GM18870 (cell line): ENCODE measurements at regions not wholly inside any gene's neighbourhood (a gene's known extent, or its start where the extent isn't known, plus 50 kb on each side); places are given as distances from the start of the nearest gene placed in this dataset.

Source experiments
- ATAC-seq: cut with Tn5 transposase; IDR thresholded peaks from one replicate; pipeline ENCODE4 v1.9.1; 2021; ENCODE audit warnings: moderate library complexity; ENCODE audit not compliant: unreplicated experiment

DNA sequence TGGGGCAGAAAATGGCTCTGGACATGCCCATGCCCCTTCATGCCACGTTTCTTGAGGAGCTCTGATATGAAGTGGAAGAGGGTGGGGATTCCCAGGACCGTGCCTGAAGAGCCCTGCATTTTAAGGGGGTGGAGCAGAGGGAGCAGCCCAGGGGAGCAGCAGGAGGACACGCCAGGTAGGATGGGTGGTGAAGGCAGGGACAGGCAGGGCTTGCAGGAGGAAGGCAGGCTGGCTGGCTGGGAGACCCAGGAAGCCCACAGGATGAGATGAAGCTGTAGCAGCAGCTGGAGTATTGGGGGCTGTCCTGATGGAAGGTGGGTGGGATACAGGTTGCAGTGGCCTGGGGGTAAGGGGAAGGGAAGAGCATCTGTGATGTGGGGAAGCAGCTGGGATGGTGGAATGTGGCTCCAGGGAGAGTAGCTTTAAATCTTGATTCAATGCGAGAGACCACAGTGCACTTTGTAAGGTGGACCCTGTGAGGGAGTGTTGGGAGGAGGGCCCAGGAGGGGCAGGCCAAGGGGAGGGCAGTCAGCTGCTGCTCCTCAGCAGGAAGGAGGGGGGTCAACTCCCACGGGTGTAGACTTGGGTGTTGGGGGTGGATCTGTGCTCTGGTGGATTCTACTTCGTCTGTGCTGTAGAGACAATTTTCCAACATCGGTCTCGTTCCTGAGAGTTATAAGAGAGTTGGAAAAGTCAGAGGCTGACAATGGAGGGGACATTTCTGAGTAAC lies 242.6 kb upstream of the IRX4 start:
- ATAC-seq, result no peak

- ATAC-seq, result no peak
These were observed 241.9 kb upstream of the IRX4 start for GRCh38 chr5:2124434-2125170.

- ATAC-seq, result no peak
These were observed 241.1 kb upstream of the IRX4 start for GRCh38 chr5:2123874-2124273.

DNA sequence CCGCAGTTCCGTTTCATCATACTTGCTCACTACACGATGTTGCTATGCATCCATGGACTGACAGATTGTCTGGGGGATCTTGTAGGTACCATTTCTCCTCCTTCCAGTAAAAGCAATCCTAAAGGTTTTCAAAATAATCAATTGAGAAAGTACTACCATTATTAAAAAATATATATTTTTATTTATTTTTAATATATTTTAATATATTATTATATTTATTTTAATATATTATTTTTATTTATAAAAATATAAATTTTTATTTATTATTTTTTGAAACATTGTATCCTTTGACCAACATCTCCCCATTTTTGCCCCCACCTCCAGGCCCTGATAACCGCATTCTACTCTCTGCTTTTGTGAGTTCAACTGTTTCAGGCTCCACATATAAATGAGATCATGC lies 237.6 kb upstream of the IRX4 start:
- ATAC-seq, result no peak

DNA sequence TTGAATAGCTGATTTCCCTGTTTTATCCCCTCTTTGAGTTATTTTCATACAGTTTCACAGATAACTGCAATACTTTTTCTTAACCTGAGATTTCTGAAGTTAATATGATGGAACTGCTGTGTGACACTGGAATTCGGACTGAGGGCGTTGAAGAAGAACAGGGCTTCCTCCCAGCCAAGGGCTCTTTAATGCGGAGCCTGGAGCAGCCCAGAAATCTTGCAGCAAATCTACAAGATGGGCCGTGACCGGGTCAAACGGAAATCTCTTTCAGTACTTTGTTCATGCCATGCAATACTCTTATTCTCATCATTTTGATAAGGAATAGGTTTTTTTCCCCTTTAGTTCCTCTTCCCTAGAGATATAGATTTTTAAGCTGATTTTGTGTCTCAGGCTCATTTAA lies 236.8 kb upstream of the IRX4 start:
- ATAC-seq, result no peak

GRCh38 chr5:2113348-2114131 lies 230.8 kb upstream of the IRX4 start:
- no peak for ATAC-seq

GRCh38 chr5:2112173-2113025 lies 229.7 kb upstream of the IRX4 start:
- no peak for ATAC-seq

DNA sequence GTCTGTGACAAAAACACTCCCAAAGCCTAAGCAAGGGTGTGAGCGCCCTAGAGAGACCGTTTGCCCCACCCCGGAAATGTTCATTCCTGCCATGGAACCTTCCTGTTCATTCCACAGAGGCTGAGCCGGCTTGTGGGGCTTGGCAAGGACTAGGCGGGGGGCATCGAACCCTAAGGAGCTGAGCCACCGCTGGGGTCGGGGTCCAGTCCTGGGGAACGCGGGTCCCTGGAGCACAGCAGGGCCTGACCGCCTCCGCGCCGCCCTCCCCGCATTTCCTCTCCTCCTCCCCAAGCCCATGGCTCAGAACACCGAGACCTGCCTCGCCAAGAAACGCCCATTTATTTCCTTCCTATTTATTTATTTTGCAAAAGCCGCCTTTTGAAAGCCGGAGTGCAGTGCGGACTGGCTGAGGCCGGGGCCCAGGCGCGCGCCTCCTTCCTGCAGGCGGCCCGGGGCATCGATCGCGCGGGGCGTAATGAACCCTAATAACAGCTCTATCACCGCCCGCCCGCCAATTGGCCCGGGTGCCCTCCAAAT lies 228.9 kb upstream of the IRX4 start:
- no peak for ATAC-seq

GRCh38 chr5:2110934-2111462 lies 228.3 kb upstream of the IRX4 start:
- no peak for ATAC-seq

GRCh38 chr5:2110137-2110933 lies 227.6 kb upstream of the IRX4 start:
- ATAC-seq, result no peak

- no peak for ATAC-seq
These were observed 226.8 kb upstream of the IRX4 start for GRCh38 chr5:2109566-2109965.

DNA sequence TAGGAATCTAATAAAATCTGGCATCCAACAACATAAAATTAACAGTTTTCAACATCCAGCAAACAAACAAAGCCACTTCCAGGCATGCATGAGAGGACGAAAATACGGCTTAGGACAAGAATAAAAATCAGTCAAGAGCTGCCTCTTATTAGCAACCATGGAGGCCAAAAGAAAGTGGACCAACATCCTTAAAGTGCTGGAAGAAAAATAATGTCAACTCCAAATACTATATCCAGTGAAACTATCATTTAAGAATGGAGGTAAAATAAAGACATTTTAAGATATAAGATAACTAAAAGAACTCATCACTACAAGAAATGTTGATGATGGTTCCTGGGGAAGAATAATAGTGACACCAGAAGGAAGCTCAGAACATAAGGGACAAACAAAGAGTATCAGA lies 224.0 kb upstream of the IRX4 start:
- no peak for ATAC-seq

DNA sequence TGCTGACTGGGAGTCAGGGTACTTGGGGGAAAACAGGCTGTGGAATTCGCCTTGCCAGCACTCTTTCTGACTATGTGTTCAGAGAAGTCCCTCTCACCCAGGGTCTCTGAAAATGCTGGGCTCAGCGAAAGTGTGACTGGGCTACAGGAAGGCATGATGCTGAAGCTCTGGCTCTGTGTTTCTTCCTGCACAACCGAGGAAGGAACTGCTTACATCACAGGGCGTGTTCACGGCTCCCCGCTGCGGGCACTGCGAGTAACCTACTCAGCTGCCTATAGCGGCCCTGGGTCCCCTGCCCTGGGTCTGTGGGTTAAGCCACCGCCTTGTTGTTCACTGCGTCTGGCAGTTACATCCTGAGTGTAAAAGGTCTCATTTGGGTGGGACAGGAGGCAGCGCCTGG lies 222.4 kb upstream of the IRX4 start:
- no peak for ATAC-seq

- no peak for ATAC-seq
These were observed 221.2 kb upstream of the IRX4 start for GRCh38 chr5:2103940-2104339.

DNA sequence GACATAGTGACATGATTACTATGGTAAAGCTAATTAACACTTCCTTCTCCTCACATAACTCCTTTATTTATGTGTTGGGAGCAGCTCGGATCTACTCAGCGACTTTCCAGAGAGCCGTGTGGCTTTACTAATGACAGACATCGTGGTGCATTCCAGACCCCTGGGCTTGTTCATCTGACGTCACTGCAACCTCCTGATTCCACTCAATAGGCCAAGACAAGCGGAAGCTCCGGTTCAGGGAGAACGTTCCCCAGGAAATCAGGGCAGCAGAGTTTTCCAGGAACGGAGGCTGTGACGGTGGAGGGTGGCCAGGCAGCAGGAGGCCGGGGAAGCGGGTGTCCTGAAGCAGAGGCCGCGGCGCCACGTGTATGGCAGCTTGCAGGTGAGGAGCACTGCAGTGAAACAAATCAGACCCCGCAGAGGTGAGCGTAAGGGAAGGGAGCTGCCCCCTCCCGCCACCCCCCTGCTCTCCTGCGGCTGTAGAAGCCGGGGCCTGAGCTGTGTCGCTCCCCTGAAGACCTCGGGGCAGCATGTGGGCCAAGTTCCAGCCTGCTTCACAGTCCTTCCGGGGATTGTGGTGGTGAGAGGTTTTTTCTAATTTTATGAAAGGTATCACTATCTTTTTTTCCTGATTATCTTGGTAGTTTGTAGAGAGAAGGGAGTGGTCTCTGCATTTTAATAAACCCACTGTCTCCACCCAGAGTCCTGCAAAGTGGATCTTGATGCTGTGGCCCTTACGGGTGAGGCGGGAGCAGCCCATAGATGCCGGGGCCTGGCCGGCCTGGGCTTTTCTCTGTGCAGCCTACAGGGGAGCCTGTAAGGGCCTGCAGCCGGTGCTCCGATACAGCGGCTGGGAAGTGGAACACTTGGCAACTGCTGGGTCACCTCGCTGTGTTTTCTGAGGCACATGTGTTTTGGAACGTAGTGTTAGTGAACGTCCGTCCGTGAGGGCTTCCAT lies 220.4 kb upstream of the IRX4 start:
- ATAC-seq, result no peak

DNA sequence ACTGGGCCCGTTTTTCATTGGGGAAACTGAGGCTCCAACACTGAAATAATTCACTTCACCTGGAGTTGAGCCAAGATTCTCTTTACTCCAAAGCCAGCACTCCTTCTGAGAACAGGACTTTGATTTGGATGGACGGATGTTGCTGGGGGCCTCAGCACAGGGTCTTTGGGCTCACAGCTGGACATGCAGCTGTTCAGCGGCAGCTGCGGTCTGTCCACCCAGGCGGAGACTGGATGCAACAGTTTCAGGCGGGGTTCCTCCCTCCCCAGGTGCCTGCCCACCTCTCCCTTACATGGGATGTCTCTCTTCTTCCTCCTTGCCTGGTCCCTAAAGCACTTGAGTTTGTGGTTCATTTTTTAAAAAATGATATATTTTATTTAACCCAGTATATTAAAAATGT lies 219.0 kb upstream of the IRX4 start:
- no peak for ATAC-seq

DNA sequence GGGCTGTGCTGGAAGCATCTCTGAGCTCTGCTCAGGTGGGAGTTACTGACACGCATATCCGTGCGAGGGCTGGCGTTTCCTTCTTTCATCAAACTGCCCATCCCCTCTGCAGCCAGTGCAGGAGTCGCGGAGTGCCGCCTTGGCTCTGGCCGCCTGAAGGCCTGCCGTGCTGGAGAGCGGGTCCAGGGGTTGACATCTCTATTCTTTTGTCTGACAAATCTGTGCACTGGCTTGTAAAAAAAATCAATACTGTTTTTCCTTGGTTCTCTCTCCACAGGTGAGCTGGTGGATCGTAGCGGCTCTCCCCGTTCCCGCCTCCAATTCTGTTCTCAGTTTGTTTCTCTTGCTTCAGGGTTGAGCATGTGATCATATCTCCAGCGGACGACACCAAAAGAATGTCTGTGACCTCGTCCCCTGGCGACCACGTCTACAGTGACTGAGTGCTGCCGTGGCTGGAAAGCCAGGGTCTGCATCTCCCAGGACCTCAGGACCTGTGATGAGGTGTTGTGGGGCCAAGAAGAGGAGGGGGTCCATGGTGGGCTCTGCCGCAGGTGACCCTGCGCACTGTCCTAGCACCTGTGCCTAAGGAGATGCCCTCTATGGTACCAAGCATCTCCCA lies 214.3 kb upstream of the IRX4 start:
- ATAC-seq, result no peak

- ATAC-seq, result no peak
These were observed 212.3 kb upstream of the IRX4 start for GRCh38 chr5:2095011-2095410.
